A549 (cell line): ENCODE measurements at regions not wholly inside any gene's neighbourhood (a gene's known extent, or its start where the extent isn't known, plus 50 kb on each side); places are given as distances from the start of the nearest gene placed in this dataset.

Experiments used
- HDAC2 ChIP-seq: fragments of 200-600 bp; sonication (generic); IDR thresholded peaks from 2 replicates; pipeline ENCODE4 v1.6.1; 2016
- HOXB5 ChIP-seq: fragments of 250-450 bp; sonication (Bioruptor Pico); IDR thresholded peaks from 2 replicates; pipeline ENCODE4 v1.5.0; 2020; ENCODE audit warnings: mild to moderate bottlenecking, moderate library complexity
- MAZ ChIP-seq: fragments of 150-350 bp; IDR thresholded peaks from 2 replicates; pipeline ENCODE4 v1.6.1; 2014; ENCODE audit warnings: antibody characterized with exemption, low read depth, low read length, borderline replicate concordance
- RCOR1 ChIP-seq: fragments of 150-350 bp; IDR thresholded peaks from 2 replicates; pipeline ENCODE4 v1.6.1; 2014; ENCODE audit warnings: antibody characterized with exemption, low read length, low read depth

DNA sequence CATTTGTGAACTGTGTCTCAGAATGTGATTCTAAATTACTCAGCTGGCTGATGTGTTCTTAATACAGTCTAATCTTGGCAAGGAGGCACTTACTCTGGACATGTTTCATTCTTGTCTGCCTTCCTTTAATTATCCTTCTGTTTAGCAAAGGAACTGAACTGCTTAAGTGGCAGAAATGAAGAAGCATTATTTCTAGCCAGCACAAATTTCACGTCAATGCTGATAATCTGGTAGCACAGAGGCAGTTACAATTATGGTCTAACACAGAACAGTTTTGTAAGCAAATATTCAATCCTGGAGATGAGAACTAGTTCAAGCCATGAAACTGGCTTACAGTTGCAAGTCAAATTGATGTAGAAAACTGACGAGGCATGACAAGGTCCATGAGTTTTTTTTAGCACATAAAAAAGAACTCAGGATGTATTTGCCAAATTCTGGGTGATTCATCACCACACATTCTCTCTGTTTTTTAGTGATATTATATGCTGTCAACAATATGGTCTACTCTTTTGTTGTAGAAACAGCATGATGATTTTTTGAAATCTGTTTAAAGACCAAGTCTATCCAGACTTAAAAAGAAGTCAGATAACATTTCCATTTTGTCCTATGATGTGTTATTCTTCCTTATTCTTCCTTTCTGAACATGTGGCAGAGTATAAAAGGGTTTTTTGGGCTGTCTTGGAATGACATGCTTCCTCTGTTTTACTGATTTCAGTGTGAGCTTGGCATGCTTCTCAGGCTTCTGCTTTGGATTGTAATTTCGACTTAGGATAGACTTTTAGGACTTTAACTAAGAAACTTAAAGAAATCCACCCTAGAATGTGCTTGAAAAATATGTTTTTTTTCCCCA, 154.8 kb downstream of the DNAJB9 start:
- no peak for TF ChIP-seq HOXB5
- TF ChIP-seq RCOR1 = no peak
- TF ChIP-seq HDAC2 = no peak
- no peak for TF ChIP-seq MAZ
